NOMO-1 treated with dmso at 0.1 percent for 144 hours (cell line): ENCODE measurements at regions not wholly inside any gene's neighbourhood (a gene's known extent, or its start where the extent isn't known, plus 50 kb on each side); places are given as distances from the start of the nearest gene placed in this dataset.
"Not testable (repeated sequence)": the region's sequence is repeated elsewhere in the genome, so short reads cannot be mapped to it uniquely, and the experiment has no call there.

Experiments used
- DNase-seq: peaks from one replicate; lab custom pipeline; 2025; ENCODE audit not compliant: unreplicated experiment; lab: John Stamatoyannopoulos, UW

- no peak for DNase-seq
Observed at GRCh38 chr2:235105821-235106359, 154.1 kb downstream of the SH3BP4 start.

GRCh38 chr2:235106874-235107639 is 155.2 kb downstream of the SH3BP4 start:
- no peak for DNase-seq

- no peak for DNase-seq
Observed at GRCh38 chr2:235107640-235107951, 155.8 kb downstream of the SH3BP4 start.

GRCh38 chr2:235109561-235109960 is 157.7 kb downstream of the SH3BP4 start:
- DNase-seq: not testable (repeated sequence)

- no peak for DNase-seq
Observed at GRCh38 chr2:235112365-235112764, 160.5 kb downstream of the SH3BP4 start.

GRCh38 chr2:235113854-235114253 is 162.0 kb downstream of the SH3BP4 start:
- no peak for DNase-seq

GRCh38 chr2:235114286-235114685 is 162.5 kb downstream of the SH3BP4 start:
- no peak for DNase-seq

GRCh38 chr2:235115521-235115920 is 163.7 kb downstream of the SH3BP4 start:
- DNase-seq: no peak

- no peak for DNase-seq
Observed at GRCh38 chr2:235116885-235117492, 165.2 kb downstream of the SH3BP4 start.

- DNase-seq: no peak
Observed at GRCh38 chr2:235126768-235127167, 175.0 kb downstream of the SH3BP4 start.

- no peak for DNase-seq
Observed at GRCh38 chr2:235127931-235128330, 176.1 kb downstream of the SH3BP4 start.

GRCh38 chr2:235129850-235130249 is 178.0 kb downstream of the SH3BP4 start:
- no peak for DNase-seq

- DNase-seq: no peak
Observed at GRCh38 chr2:235131334-235132305, 179.8 kb downstream of the SH3BP4 start.

GRCh38 chr2:235132651-235133050 is 180.8 kb downstream of the SH3BP4 start:
- DNase-seq: no peak

GRCh38 chr2:235133837-235134236 is 182.0 kb downstream of the SH3BP4 start:
- DNase-seq: no peak

- no peak for DNase-seq
Observed at GRCh38 chr2:235134420-235134819, 182.6 kb downstream of the SH3BP4 start.

- DNase-seq: no peak
Observed at GRCh38 chr2:235135195-235135965, 183.6 kb downstream of the SH3BP4 start.

- DNase-seq: no peak
Observed at GRCh38 chr2:235135990-235136561, 184.3 kb downstream of the SH3BP4 start.

GRCh38 chr2:235138339-235138738 is 186.5 kb downstream of the SH3BP4 start:
- DNase-seq: no peak
